Stimulated activated naive CD4-positive, alpha-beta T cell (primary cell): ENCODE measurements at regions not wholly inside any gene's neighbourhood (a gene's known extent, or its start where the extent isn't known, plus 50 kb on each side); places are given as distances from the start of the nearest gene placed in this dataset.
"Not testable (repeated sequence)": the region's sequence is repeated elsewhere in the genome, so short reads cannot be mapped to it uniquely, and the experiment has no call there.

Source experiments
- DNase-seq, 6 experiments: peaks; one replicate each; lab custom pipeline; 2025; lab: John Stamatoyannopoulos, UW

DNA sequence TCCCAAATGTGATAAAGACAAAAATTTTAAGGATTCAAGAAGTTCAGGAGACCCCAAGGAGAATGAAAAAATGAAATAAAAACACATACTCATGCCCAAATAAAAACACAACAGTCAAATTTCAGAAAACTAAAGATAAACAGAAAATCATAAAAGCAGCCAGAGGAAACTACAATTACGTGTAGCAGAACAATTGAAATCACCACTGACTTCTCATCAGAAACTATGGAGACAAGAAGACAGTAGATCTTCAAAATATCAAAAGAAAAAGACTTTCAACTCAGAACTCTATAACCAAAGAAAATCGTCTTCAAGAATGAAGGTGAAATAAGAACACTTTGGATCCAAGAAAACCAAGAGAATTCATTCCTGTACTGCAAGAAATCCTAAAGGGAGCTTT lies 54.9 kb downstream of the DIO3 start:
- no peak for DNase-seq

- no peak for DNase-seq
Measured at GRCh38 chr14:101619484-101619883, 58.2 kb downstream of the DIO3 start.

- no peak for DNase-seq
Measured at GRCh38 chr14:101620031-101620788, 58.9 kb downstream of the DIO3 start.

DNA sequence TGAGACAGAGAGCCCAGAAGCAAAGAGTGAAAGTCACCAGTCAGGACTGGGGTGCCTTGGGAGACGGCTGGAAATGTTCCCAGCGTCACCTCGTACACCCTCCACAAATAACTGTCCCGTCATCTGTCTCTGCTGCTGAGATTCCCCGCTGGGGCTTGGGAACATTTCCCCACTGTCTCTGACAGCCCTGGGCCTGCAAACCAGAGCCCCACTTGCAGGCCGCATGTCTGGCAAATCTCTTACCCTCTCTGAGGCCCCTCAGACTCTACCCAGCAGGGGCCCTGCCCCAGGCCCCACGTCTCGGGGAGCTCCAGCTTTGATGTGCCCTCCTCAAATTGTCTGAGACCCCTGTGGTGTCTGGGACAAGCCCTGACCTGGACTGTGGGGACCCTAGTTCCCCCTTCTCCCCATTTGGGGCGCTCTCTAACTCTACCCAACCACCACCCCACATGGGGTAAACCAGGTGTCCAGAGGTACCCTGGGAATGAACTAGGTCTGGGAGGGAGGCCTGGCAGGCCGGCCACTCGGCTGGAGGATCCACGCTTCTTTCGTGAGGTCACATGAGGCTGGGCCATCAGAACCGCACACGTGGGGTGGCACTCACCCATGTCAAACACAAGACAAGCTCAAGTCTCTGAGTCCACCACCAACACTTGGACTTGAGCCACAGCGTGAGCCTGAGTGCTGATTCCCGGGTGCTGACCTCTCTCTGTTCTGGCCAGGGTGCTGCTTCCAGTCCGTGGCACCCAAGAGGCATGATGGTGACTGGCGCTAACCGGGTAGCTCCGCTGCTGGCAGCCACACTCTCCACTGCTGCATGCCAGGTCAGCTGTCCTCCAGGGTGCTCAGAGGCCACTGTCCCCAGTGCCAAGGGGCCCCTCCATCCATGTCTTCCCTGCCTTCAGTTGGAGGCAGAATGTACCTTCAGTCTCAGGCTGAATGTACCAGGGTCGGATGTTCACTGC lies 59.8 kb downstream of the DIO3 start:
- no peak for DNase-seq

- DNase-seq: no peak
Measured at GRCh38 chr14:101622251-101623076, 61.2 kb downstream of the DIO3 start.

- DNase-seq: no peak
Measured at GRCh38 chr14:101623077-101623372, 61.7 kb downstream of the DIO3 start.

DNA sequence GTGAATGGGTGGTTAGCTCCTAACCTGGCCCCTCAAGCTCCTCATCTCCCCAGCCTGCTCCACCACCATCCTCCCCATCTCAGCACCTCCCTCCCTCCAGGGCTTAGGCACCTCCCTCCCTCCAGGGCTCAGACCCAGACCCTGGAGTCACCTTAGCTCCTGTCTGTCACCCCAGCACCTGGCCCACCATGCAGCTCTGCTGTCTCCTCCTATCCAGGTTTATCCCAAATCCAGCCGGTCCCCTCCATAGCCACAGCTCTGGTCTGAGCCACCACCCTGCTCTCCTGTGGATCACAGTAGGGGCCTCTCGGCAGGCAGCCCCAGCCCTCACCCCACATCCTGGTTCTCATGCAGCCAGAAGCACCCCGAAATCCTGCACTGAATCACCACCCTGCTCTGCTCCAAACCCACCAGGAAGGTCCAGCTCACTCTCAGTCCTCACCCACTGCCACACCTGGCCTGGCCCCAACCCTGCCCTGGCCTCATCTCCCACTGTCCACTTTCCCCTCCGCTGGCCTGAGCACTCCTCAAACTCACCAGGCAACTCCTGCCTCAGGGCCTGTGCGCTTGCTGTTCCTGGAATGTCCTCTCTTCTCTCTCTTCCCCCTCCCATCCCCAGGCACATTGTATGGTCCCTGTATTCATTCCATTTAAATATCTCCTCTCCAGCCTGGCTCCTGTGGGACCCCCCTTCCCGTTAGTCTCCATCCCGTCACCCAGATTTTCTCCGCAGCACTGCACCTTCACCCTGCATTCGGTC lies 62.6 kb downstream of the DIO3 start:
- no peak for DNase-seq

DNA sequence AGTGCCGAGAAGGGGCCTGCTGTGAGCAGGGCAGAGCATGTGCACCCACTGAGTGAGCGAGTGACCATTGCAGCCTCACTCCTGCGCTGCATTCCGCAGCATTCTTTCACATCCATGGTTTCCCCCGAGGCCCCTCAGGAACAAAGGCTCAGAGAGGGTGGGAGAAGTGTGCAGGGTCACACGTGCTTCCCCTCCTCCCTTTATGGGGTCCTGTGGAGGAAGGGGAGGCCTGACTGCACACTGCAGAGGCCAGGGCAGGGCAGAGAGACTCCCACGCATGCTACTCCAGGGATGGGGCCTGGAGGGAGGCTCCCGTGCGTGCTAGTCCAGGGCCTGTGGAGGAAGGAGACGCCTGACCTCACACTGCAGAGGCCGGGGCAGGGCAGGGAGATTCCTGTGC lies 63.2 kb downstream of the DIO3 start:
- no peak for DNase-seq

DNA sequence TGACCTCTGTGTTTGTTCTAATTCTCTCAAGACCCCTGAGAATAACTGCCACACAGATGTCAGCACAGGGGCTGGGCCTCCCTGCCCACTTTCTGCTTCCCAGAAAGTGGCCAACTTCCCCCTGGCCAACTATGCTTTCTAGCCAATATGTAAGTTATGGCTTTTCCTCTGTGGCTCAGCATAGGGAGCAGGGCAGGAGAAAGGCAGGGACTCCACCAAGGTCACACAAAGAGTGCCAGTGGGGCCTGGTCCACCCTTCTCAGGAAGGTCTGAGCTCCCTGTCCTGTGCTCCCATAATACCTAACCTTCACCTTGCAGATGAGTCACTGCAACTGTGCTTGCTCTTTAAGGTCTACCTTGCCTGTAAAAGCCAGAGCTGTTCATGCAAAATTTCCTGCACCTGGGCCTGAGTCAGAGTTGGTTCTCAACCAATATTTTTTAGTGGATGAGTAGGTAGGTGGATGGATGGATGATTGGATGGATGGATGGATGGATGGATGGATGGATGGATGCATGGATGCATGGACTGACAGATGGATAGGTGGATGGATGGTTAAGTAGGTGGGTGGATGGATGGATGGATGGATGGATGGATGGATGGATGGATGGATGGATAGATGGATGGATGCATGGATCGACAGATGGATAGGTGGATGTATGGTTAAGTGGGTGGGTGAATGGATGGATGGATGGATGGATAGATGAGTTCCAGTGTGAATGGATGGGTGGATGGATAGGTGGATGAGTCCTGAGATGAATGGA lies 64.2 kb downstream of the DIO3 start:
- no peak for DNase-seq

DNA sequence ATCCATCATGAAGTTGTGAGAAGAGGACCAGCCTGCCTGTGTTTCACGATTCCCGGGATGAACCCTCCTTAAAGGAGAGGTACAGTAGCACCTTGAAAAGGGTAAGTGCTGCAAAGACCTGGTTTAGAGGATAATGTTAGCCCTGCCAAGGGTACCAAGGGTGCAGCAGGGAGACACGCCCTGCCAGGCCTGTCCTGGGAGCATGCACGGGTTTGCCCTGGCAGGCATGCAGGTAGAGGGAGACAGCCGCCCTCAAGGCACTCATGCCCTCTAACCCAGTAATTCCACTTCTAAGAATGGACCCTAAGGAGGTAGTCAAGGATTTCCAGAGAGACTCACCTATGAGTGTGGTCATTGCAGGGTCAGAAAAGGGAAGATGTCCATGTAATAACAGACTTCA lies 65.0 kb downstream of the DIO3 start:
- DNase-seq: no peak

DNA sequence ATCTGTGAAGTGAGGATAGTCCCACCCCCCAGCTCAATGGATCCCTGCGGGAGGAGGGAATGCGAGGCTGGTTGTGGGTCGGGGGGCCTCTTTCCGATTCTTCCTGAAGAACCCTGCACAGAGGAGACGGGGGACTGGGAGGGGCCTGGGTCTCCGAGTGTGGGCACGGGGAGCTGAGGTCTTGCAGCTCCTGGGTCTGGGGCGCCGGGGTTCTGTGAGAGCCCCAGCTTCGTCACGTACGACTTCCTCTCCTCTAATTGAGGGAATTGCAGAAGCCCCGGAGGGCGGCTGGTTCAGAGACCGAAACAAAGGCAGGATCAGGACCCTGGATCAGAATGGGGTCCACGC lies 66.6 kb downstream of the DIO3 start:
- no peak for DNase-seq

- DNase-seq: peak; percentile 50 to 81 (median 66)
Measured at GRCh38 chr14:101628471-101628966, 67.2 kb downstream of the DIO3 start.

GRCh38 chr14:101628975-101629374 lies 67.7 kb downstream of the DIO3 start:
- no peak for DNase-seq

GRCh38 chr14:101630056-101630965 lies 69.0 kb downstream of the DIO3 start:
- DNase-seq: no peak

DNA sequence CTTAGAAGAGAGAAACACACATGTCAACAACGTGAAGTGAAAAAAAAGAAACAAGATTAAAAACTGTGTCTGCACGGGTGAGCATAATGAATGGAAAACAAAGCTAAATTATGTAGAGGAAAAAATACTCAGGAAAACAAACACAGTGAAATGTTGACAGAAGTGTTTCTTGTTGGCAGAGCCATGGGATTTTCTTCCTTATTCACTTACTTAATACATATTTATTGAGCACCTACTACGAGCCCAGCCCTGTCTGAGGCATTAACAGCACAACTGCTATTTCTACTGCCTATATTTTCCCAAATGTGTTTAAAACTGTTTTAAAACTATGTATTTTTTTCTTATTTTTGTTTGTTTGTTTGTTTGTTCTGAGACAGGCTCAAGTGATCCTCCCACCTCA lies 69.9 kb downstream of the DIO3 start:
- DNase-seq: no peak

- DNase-seq: not testable (repeated sequence)
Measured at GRCh38 chr14:101631970-101632369, 70.7 kb downstream of the DIO3 start.

- DNase-seq: no peak
Measured at GRCh38 chr14:101632520-101632919, 71.2 kb downstream of the DIO3 start.

DNA sequence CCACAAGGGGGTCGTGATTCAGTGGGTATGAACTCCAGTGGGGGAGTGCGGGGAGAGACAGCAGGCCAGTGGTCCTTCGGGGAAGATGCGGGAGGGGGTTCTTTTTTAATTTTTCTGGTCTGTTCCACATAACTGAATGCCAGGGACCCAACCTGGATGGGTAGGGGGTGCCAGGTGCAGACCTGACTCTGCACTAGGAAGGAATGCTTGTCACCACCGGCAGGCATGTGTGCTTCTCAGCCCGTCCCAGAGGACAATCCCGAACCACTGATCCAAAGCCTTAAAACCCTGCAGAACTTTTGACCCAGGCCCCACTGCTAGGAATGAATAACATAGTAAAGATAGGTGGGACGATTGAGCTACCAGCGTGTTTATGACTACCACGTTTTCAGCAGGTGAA lies 72.0 kb downstream of the DIO3 start:
- DNase-seq: no peak

DNA sequence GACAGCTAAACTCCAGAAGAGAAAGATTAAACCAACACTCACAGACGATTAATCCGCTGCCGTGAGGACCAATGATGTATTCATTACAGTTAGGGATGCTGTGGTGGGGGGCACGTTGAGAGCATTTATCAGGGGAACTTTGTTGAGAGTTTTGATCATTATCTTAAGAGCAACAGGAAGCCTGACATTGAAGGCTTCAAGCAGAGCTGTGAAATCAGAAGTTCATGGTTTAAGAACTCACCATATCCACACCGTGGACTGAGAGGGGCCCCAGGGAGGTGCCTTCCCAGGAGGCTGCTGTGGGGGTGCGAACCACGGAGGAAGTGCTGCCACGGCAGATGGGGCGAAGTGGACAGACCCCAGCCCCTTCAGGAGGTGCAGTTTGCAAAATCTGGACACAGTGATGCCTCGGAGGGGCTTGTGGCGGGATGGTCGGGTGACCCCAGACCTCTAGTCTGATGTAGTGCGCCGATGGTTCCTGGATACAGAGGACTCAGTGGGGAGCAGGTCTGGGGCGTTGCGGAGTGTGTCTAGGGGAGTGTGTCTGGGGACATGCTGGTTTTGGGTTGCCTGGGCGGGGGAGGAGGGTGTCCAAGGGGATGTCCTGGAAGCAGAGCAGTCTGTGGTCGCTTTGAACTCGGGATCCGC lies 73.0 kb downstream of the DIO3 start:
- DNase-seq: no peak
